GM12874 (cell line): ENCODE measurements at regions not wholly inside any gene's neighbourhood (a gene's known extent, or its start where the extent isn't known, plus 50 kb on each side); places are given as distances from the start of the nearest gene placed in this dataset.

Experiments
- TF ChIP-seq, protein P1 (sequence below): IDR thresholded peaks from 2 replicates; pipeline ENCODE4 v1.5.1; 2011; ENCODE audit warnings: low read depth, mild to moderate bottlenecking, control low read depth, low read length, moderate library complexity; ENCODE audit not compliant: insufficient read depth

DNA sequence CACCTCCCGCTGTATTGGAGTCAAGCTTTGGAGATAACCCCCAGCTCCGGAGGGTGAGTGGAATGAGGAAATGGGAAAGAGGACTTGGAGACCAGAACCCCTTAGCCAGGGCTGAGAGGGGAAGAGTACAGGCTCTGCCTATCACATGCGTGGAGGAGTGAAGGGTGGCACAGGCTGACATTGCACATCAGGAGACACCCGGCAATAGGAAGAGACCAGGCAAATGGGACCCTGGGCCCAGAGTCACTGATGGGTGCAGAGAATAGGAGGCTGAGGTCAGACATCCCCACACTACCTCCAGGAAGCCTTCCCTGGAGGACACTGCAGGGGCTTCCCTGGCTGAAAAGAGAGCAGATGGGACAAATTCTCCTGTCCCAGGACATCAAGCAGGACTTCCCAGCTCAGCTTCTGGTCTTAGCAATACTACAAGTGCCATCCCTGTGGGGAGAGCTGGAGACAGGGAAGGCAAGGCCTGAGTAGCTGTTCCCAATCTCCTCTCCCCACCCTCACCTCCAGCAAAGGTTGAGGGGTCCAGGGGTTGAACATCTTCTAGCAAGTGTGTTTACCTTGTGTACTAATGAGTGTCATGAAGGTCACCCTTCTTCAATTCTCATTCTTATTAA, 160.7 kb downstream of the BUD13 start:
- TF ChIP-seq, protein P1, sequence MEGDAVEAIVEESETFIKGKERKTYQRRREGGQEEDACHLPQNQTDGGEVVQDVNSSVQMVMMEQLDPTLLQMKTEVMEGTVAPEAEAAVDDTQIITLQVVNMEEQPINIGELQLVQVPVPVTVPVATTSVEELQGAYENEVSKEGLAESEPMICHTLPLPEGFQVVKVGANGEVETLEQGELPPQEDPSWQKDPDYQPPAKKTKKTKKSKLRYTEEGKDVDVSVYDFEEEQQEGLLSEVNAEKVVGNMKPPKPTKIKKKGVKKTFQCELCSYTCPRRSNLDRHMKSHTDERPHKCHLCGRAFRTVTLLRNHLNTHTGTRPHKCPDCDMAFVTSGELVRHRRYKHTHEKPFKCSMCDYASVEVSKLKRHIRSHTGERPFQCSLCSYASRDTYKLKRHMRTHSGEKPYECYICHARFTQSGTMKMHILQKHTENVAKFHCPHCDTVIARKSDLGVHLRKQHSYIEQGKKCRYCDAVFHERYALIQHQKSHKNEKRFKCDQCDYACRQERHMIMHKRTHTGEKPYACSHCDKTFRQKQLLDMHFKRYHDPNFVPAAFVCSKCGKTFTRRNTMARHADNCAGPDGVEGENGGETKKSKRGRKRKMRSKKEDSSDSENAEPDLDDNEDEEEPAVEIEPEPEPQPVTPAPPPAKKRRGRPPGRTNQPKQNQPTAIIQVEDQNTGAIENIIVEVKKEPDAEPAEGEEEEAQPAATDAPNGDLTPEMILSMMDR, result no peak

DNA sequence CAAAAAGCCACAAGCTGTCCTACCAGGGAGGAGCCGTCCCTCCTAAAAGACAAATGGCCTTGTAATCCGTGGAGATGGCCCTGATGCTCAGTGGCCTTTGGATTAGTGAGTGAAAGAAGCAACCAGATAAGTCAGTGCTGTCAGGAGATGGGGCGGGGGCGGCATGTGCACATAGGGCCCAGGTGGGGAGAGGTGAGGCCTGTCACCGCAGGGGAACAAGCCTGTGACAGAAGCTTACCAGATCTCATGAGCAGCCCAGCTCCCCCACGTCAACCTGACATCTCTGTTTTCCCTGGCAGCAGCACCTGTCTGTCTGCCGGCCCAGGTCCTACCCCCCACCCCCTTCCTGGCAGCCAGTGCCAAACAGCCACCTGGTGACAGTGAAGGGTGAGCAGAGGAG, 162.6 kb downstream of the BUD13 start:
- TF ChIP-seq, protein P1, result no peak

DNA sequence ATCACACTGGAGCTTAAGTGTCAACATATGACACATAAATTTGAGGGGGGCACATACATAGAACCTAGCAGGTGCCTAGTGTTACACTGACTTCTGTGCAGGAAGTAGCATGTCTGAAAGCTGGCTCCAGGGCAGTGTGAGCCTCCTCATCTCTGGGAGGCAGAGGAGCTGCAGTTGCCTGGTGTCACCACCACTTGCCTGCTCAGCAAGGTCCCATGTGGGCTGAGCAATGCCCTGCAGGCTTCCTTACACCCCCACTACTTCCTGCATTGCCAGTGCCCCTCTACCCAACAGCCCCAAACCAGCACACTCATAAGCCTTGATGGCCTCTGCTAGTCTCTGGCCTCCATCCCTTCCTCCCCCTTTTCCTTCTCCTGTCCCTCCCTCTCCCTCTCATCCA, 165.8 kb downstream of the BUD13 start:
- TF ChIP-seq, protein P1, result no peak

DNA sequence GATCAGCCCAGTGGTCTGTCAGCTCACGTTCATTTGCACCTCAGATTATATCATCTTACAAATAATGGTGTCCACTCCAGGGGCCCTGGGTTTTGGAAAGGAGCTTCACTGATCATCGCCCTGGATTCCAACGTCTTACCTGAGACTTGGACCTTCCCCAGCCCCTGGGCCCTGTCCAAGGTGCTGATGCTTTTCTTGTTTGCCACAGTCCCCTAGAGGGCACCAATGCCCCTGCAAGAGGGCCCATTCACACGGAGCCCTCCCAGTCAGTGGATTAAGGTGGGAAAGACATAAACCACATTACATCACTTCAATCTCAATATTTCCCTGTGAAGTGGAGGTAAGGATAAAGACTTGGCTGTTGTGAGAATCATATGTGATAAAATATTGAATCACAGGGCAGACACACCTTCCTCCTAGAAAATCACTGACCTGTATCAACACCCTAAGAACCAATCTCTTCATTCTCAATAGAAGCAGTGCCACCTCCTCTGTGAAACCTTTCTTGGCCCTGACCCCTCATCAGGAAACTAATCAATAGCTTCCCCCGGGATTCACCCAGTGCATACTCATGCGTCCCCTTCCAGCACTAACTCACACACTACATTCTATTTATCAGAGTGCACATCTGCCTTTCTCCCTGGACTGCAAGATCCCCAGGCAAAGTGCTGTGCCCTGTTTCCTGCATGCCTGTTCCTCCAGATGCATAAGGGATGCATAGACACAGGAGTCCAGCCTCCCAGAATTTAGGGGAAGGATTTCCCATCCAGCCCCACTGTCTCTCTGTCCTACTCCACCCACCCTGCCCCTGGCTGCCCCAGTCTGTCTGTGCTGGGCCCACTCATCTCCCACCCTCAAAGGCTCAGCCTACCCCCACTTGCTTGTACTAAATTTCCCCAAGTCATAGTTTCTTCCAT, 167.0 kb downstream of the BUD13 start:
- TF ChIP-seq, protein P1, result peak; percentile 47; the same call in 1 of the 2 replicates

DNA sequence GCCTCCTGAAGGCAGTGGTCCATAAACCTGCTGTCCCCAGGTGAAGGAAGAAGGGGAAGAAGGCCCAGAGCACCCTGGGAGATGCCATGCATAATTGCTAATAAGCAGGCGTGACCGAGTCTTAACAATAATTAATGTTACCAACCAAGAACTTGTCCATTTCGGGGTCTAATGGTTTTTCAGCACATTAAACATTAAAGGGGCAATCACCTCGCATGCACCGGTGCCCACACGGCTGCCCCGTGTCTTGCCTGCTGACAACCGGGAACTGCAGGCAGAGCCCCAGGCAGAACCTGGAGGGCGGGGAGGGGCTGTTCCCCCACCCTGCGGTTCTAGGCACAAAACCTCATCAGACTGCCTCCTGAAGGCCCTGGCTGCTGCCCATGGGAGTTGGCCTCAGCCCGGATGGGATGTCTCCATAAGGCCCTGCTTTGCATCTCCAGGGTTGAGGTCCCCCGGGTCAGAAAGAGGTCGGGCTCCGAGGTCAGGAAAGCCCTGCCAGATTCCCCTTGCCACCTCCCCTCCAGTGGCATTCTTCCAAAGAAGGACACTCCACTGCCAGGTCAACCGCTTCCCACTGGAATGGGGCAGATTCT, 169.0 kb downstream of the BUD13 start:
- TF ChIP-seq, protein P1, result no peak

DNA sequence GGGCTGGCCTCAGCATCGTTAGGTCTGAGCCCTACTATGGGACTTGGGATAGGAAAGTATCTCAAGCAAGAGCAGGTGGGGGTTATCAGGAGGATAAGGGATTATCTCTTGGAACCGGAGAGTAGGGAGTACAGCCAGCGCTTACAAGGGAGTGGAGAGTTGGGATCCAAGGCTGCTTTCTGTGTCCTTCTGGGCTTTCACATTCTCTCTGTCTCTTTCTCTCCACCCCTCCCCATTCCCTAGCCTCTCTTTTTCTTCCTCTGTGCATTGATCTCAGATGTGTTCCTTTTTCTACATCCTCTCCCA, 170.2 kb downstream of the BUD13 start:
- TF ChIP-seq, protein P1, result no peak

DNA sequence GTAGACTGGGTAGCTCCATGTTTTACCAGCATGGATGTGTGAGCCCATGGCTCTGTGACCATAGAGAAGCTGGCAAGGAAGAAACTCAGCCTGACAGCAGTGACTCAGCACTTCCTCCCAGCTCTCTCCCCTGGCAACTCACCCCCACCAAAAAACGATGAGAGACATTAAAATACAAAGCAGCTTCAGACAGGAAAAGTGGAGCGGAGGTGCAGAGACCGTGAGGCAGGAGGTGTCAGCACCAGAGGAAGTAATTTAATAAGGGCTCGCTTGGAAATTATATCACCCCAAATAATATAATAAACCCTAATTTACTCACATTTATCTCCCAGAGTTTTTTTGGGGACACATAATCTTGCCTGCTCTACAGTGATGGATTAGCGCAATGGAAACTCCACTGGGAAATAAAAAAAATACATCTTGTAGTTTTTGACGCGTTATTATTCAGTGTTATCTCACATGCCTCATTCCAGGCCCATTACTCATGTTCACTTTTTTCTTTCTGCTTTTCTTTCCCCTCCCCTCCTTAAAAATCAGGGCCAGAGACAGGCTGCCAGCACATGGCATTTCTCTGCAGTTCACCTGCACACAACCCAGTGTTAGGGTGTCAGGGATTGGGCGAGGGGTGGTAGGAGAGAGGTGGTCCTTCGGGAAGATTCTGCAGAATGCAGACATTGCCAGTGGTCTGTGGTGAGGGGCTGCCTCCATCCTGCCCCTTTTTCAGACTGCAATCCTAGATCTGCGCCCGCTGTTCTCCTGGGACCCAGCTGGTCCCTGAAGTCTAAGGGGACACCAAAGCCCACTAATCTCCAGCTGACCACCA, 170.8 kb downstream of the BUD13 start:
- TF ChIP-seq, protein P1, result no peak
